ENCODE measurements at regions not wholly inside any gene's neighbourhood (a gene's known extent, or its start where the extent isn't known, plus 50 kb on each side); places are given as distances from the start of the nearest gene placed in this dataset.
A peak's percentile ranks its signal among the peaks of the same experiment; 100 is the strongest.

DNA sequence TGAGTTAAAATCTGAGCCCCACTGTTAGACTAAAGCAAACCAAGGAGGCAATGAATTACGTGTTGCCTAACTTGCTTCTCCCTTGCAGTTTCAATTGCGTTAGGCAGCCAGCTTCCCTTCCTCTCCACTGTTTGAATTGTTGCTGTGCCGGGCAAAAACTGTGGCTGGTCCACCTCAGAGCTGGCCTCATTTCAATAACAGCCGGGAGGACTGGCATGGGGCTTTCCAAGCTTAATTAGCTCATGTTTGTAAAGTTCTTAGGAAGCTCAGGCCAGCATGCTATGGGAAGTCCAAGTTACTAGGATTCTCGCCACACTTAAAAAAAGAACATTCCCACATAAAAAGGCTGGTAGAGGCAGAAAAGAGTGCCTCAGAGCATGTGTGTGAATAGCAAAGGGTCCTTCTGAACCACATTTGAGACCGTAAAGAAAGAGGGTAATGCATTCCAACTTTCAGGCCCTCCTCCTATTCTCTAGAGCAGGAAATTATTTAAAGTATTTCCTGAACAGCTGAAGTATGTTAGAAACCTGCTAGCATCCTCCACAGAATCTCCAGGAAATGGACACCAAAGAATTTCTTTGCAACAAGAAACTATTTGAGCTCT, 79.0 kb upstream of the SMURF2 start:
- H3K79me2 ChIP-seq (ENCODE audit: insufficient read depth, low read depth, low read length), result no peaks in the 10 kb centered on the region
- ChIA-PET CTCF (ENCODE audit: unreplicated experiment) (no interaction called here), POLR2A (no interaction called here)
- H2AFZ ChIP-seq (ENCODE audit: low read length), result no peak overlapping the region
- H4K20me1 ChIP-seq (ENCODE audit: insufficient read depth, low read length), result no peaks in the 10 kb centered on the region
- H3K4me3 ChIP-seq (ENCODE audit: low read depth, low read length, poor library complexity, severe bottlenecking), result no peak overlapping the region
- DNase-seq (ENCODE audit: low spot score), result peak; percentile 18
- no peaks in the 10 kb centered on the region for H3K9me3 ChIP-seq (ENCODE audit: low read length)
- no peaks in the 10 kb centered on the region for H3K9me2 ChIP-seq (ENCODE audit: insufficient read depth, low read length)
- peaks cover 9% of the 10 kb centered on the region for H3K4me1 ChIP-seq (ENCODE audit: insufficient read depth, low read length, poor library complexity, severe bottlenecking)
- intact Hi-C loops (cut with micrococcal nuclease; ENCODE audit: unreplicated experiment), result no loop called here
- no peak for TF ChIP-seq EZH2phosphoT487 (IDR thresholded peaks at IDR 0.05; ENCODE audit: borderline replicate concordance, low read depth, low read length)
- TF ChIP-seq, protein P1, sequence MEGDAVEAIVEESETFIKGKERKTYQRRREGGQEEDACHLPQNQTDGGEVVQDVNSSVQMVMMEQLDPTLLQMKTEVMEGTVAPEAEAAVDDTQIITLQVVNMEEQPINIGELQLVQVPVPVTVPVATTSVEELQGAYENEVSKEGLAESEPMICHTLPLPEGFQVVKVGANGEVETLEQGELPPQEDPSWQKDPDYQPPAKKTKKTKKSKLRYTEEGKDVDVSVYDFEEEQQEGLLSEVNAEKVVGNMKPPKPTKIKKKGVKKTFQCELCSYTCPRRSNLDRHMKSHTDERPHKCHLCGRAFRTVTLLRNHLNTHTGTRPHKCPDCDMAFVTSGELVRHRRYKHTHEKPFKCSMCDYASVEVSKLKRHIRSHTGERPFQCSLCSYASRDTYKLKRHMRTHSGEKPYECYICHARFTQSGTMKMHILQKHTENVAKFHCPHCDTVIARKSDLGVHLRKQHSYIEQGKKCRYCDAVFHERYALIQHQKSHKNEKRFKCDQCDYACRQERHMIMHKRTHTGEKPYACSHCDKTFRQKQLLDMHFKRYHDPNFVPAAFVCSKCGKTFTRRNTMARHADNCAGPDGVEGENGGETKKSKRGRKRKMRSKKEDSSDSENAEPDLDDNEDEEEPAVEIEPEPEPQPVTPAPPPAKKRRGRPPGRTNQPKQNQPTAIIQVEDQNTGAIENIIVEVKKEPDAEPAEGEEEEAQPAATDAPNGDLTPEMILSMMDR (conservative IDR thresholded peaks at IDR 0.05; ENCODE audit: low read length), result no peak
- no TSS peak for BruUV-seq (replicated peaks)
- H3K27ac ChIP-seq (ENCODE audit: low read depth, low read length, poor library complexity, severe bottlenecking), result no peak overlapping the region
- H3K36me3 ChIP-seq (ENCODE audit: insufficient read depth, low read length), result no peaks in the 10 kb centered on the region
- H3K4me2 ChIP-seq (ENCODE audit: low read length), result no peak overlapping the region

DNA sequence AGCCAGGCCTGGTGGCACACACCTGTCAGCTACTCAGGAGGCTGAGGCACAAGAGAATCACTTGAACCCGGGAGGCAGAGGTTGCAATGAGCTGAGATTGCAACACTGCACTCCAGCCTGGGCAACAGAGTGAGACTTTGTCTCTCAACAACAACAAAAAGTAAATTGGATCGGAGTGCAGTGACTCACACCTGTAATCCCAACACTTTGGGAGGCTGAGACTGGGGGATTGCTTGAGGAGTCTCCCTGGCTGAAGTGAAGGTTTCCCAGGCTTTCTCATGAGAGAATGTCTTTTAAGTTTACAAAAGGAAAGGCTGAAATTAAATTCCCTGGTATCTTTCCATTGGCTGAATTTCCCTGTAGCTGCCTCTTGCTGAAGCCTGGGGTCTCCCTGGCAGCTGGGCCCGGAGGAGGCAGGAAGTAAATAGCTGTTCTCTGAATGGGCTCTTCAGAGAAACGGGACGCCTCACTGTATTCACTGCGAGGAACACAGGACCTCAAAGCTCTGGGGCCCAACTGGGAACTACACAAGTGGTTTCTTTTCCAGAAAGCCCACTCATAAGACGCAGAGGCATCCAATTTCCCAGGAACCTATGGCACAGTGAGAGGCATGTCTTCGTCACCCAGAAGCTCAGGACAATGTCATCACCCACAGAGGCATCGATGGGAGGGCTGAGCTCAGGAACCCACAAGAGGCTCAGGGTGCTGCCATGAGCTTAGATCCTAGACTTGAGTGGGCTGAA, 77.4 kb upstream of the SMURF2 start:
- DNase-seq (ENCODE audit: low spot score), result no peak
- no peak for TF ChIP-seq EZH2phosphoT487 (IDR thresholded peaks at IDR 0.05; ENCODE audit: borderline replicate concordance, low read depth, low read length)
- TF ChIP-seq, protein P1 (conservative IDR thresholded peaks at IDR 0.05; ENCODE audit: low read length), result no peak
- Histone ChIP-seq H3K9me3 (ENCODE audit: low read length) (no peaks in the 10 kb centered on the region), H3K4me1 (ENCODE audit: insufficient read depth, low read length, poor library complexity, severe bottlenecking) (peaks cover 9% of the 10 kb centered on the region), H3K36me3 (ENCODE audit: insufficient read depth, low read length) (no peaks in the 10 kb centered on the region), H4K20me1 (ENCODE audit: insufficient read depth, low read length) (no peaks in the 10 kb centered on the region), H3K4me3 (ENCODE audit: low read depth, low read length, poor library complexity, severe bottlenecking) (no peak overlapping the region), H3K9me2 (ENCODE audit: insufficient read depth, low read length) (no peaks in the 10 kb centered on the region), H3K4me2 (ENCODE audit: low read length) (no peak overlapping the region), H2AFZ (ENCODE audit: low read length) (no peak overlapping the region), H3K79me2 (ENCODE audit: insufficient read depth, low read depth, low read length) (no peaks in the 10 kb centered on the region), H3K27ac (ENCODE audit: low read depth, low read length, poor library complexity, severe bottlenecking) (no peak overlapping the region)
- ChIA-PET CTCF (ENCODE audit: unreplicated experiment) (no interaction called here), POLR2A (interaction anchor here (0.6 to 0.7 kb wide), 2 partner anchors 9 to 437 kb away, joined by 3 read pairs; no protein-coding TSS in a partner anchor)
- no TSS peak for BruUV-seq (replicated peaks)
- intact Hi-C loops (cut with micrococcal nuclease; ENCODE audit: unreplicated experiment), result loop anchor here (10.0 kb wide), 1 partner anchor 315 kb away; no protein-coding TSS in a partner anchor
